Medulla oblongata (tissue), 1 donor: ENCODE measurements at regions not wholly inside any gene's neighbourhood (a gene's known extent, or its start where the extent isn't known, plus 50 kb on each side); places are given as distances from the start of the nearest gene placed in this dataset.
A peak's percentile ranks its signal among the peaks of the same experiment; 100 is the strongest.

ENCODE experiments used
- DNase-seq: peaks from one replicate; pipeline ENCODE4 v3.0.0-alpha.2; 2015; ENCODE audit errors: extremely low spot score

DNA sequence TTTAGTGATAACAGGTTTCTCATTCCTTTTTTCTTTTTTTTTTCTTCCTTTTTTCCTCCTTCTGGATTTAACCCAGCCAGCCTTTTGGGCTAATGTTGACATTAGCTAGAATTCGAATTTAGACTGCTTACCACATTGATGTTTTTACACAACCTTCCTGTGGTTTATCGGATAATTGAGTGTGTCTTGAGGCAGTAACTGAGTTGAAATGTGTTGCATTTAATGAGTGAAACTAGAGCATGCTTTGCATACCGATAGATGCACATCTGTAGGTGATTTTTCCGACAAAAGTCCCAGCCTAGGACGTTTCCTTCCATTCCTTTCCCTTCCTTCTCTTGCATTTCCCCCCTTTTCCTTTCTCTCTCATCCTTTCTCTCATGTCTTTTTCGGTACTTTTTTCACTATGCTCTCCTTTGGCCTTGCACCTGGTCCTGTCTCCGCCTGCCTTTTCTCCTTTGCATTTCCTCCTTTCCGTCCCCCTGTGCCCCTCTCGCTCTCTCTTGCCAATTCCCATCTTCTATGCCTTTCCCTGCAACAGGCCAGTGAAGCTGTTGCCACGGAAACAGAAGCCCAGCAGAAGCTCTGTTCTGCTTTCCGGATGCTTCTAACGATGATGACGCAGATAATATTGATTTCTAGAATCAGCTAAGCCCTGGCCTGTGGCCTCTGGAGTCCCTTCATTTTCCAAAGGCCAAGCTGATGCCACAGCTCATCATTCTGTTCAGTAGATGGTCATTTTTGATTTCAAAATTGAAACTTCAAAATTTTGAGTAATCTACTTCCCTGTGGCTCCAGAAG is 76.1 kb downstream of the SLC25A47 start:
- no peak for DNase-seq

DNA sequence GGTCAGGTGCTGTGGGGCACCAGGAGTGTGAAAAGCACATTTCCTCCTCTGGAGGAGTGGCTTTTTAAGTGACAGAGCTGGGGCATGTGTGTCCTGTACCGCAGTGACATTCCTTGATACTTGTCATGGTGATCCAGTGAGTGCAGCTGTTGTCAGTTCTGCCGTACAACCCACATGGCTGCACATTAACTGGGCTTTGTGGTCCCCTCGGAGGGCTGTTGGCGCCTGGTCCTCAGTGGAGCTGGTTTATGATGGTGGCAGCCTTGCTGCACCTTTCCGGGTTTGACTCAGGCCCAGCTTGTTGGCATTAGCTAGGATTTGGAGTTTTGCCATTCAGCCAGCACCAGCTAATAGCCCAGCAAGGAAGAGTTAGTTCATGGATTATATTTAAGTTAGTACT is 77.0 kb downstream of the SLC25A47 start:
- no peak for DNase-seq

DNA sequence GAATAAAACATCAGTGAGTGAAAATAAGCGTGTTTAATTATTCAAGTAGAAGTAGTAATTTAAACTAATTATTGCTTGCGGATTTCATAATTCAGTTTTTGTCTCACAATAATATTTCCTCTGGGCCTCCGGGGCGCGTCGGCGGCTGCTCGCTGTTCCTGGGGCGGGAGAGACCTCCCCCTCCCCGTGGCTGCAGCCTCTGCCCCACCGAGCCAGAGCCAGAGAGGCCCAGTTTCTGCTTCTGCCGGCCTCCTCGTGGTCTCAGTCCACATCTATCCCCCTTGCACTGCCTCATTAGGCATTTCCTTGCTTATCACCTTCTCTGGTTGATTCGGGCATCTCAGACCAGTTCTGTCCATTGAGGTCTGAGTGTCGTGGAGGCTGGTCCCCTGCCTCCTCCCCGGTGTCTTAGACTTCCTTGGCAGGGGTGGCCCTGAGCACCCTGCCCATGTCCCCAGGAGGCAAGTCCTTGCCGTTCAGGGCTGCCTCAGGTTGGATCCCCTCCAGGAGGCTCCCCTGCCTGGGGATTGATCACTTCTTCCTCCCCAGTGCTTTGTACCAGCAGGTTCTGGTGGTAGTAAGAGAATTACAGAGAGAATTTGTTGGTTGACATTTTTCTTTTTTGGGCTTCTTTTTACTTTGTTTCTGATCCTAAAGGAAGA is 78.0 kb downstream of the SLC25A47 start:
- DNase-seq, result no peak

DNA sequence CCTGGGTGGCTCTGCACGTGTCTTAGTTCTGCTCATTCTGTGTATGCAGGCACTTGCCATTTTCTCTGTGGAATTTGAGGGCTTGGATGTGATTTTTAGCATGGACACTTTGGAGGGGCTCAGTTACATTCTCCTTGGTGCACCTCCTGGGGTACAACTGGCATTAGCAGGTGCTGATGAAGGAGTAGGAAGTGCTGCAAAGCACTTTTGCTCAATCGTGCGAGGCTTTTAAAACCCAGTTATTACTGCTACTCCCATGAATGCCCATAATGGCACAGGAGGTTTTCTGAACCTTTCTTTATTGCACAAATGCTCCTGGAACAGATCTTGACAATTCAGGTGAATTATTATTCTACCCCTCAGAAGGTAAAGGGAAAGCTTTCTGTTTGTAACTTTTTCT is 78.7 kb downstream of the SLC25A47 start:
- no peak for DNase-seq

DNA sequence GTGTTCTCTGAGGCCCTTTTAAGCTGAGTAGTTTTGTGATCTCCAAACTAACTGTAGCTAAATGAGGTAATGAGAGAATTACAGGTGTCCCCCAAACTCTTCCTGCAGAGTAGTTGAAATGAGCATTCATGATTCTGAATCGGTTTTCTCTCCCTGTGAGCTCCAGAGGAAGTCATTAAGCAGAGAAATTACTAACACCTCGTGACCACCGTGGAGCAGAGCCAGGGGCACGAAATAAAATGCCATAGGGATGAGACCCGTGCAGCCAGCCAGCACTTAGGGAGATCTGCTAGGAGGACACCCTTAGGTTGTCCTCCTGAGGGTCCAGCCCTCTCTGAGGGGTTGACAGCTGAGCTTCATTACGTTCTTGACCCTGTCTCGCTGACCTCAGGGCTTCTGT is 79.5 kb downstream of the SLC25A47 start:
- DNase-seq, result no peak

DNA sequence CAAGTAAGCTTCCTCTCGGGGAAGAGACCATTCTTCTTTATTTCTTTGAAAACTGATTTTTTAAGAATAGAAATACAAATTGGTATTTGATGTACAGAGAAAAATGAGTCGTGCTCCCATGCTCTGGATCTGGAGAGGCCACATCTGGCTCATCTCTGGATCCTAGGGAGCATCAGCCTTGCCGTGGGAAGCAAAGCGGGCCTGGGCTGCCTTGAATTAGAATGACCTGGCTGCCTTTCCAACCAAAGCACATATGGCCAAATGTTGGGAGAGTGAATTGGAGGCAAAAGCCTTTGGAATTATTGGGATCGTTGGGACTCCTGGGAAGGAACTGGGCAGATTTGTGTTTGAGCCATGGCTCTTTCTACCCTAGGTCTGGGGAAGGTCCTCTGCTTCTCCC is 80.0 kb downstream of the SLC25A47 start:
- DNase-seq, result no peak

DNA sequence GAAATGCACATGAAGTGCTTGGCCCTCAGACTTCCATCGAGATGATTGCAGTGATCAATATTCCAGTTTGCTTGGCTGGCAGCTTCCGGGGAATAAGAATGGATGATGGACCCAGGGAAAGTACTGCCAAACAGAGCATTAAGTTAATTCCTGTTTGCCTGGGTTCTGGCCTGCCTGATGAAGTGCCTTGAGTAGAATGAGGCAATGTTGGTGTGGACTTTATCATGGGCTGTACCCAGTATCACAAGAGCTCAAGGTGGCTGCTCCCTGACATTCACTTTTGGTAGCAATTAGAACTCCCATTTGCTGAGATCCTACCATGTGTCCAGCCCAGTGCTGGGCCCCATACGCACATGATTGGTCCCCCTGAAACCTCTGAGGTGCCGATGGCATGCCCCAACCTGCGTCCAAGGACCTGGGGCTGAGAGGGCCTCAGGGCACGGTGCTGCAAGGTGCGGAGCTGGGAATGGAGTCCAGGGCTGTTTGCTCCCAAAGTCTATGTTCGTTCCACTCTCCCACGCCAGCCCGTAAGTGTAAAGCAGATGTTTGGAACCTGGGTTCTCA is 80.7 kb downstream of the SLC25A47 start:
- no peak for DNase-seq

DNA sequence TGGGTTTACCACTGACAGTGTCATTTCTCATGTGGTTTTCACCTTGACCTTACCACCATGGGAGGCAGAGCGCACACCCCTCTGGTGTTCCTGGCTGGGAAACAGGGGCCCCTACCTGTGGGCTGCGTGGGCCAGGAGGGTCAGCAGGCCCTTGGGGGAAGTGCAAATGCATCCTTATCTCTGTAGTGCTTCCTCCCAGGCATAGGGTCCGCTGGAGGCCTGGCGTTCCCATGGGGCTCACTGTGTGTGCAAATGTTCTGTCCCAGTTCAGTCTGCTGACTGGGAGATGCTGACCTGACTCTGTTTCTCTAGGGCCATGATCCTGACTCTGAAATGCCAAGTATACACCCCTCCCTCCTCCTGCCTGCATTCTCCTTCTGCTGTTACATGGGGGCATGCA is 81.3 kb downstream of the SLC25A47 start:
- DNase-seq, result no peak

DNA sequence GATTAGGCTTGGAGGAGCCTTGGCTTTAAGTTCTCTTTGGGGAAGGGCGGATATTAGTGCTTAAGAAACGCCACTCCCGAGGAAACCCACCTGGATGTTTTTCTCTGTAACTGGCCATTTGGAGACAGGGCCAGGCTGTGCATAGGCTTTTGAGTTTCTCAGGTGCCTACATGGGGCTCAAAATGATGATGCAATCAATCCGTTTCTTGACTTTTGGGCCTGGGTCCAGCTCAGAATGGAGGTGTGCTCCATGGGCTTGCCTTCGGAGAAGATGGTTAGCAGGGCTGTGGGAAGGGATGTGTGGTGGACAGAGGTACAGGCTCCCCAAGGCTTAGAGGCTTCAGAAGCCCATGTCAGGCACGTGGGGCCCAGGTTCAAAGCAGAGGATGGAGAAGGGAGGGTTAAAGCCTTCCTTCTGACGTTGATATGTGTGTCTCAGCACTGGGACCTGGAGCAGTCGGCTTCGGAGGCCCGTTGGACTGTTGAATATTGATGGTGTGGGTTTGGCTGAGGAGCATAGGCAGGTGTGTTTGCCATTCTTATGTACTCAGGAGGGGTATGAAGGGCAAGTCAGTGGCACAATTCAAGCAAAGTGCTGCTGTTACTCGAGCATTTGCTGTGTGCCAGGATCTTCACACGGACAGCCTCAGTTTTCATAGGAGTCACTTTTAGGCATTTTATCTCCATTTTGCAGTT is 82.8 kb downstream of the SLC25A47 start:
- no peak for DNase-seq

DNA sequence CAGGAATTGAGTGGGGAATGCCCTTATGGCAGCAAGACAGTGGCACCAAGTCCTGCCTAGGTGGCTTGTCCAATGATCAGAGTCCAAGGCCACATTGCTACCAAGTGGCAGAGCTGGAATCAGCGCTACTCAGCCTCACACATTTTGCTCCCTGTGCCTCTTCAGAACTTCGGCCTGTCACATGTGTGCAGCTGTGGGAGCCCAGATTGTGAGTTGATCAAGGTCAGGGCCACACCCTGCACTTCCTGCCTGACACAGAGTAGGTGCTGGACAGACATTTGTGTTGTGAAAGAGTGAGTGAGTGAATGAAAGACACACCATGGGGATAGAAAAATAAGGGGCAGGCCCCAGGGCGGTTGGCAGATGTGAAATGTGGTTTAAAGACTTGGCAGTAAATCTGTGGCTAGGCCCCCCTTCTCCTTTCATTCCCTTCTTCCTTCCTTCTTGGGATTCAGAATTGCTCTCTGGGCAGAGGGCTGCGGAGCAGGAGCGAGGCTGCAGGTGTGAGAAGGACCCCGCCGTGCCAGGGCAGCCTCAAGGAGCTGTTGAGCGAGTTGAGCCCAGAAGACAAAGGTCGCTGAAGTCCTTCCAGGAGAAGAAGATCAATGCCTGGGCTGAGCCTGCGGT is 83.5 kb downstream of the SLC25A47 start:
- no peak for DNase-seq

DNA sequence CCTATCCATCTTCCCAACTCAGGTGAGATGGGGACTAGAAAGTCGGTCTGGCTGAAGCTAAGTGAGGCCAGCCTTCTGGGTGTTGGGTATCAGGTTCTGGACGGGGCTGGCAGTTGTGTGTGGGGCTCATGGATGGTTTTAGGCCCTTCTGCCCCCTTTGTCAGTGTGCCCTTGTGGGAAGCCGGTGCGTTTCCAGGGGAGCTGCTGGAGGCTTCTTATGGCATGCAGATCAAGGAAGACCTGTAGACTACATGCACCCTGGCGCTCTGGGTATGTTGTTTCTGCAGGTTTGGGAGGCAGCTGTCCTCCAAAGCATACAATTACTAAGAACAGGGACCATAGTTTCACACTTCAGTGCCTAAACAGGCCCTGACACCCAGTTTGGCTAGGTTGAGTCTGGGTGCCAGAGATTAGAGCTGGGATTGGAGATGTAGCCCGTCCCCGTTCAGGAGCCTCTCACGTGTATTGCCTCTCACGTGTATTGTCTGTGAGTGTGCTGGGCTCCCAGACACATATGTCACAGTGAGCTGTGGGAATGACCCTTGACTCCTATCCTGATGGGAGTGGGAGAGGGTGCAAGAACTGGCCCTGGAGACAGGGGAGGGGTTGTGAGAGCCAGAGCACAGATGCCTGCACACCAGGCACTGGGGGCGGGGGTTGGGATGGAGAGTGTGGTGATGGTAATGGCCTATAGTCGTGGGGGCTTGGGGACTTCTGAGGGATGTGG is 84.4 kb downstream of the SLC25A47 start:
- no peak for DNase-seq

DNA sequence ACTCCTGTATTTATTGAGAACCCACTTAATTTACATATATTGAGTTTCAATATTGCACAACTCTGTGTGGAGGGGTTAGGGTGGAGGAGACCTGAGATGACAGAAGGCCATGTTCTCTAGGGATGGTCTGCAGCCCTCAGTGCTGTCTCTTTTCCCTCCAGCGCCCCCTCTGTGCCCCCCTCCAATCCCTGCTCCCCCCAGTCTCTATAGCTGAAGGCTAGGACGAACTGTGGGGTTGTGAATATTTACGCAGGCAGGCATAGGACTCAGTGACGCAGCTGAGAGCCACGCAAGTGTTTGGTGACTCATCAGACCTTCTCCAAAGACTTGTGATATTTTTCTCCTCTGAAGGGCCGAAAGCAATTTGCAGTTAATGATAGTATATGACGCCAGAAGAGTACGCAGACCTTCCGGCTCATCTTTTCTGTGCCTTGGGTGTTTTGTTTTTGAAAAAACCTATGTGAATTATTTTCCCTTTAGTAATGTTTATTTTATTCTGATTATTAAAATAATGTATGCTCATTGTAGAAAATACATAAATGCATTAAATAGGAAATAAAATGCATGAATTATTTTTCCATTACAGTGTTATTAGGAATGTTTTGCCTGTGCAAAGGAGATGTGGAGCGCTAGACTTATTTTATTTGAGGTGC is 85.3 kb downstream of the SLC25A47 start:
- DNase-seq, result no peak

DNA sequence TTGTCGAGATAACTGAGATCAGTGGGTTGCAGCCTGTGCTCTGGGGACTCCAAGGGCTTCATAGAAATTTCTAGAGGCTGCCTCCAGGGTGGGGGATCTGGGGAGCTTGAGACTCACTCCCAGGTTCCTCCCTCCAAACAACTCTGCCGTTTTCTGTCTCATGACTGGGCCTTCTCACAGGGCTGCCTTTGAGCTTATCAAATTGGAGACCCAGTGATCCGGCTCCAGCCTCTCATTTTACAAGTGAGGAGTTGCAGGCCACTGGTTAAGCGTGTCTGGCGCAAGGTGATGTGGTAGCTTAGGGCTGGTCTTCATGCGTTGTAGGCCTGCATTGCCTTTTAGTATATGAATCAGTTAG is 85.8 kb downstream of the SLC25A47 start:
- no peak for DNase-seq

DNA sequence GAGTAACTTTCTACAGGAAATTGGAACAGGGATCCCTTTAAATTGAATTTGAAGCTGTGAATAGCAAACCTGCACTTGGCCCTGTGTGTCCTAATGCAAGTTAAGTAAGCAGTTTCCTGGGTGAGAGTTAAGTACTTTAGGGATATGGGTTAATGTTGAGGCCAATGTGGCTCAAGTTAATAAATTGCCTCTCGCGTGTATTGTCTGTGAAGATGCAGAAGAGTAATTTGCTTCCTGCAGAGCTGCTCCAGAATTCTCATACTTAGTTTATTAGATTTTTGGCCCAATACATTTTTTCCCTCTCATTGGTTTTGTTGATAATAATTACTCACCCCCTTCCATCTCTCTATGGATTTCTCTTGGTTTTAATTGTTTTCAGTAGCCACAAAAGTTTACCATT is 86.5 kb downstream of the SLC25A47 start:
- no peak for DNase-seq

DNA sequence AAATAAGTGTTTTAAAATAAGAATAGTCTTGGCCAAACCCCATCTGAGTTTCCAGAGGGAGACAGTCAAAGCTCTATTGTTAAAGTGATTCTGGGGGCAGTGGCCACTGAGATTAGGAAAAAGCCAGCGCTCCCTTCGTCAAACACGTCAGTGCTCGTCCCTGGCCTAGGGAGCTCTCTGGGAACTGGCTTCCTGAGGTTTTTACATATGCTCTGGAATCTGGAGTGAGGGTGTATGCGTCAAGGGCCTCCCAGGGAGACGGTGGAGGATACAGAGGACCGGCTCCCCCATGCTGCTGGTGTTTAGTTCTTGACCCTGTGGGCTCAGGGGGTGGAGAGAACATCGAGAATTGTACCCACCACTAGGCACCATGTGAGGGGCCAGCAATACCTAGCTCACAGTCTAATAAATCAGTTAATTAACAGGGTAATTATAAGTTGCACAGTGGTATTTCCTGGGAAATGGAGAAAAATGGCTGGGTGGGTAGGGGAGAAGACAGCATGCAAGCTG is 87.0 kb downstream of the SLC25A47 start:
- no peak for DNase-seq

DNA sequence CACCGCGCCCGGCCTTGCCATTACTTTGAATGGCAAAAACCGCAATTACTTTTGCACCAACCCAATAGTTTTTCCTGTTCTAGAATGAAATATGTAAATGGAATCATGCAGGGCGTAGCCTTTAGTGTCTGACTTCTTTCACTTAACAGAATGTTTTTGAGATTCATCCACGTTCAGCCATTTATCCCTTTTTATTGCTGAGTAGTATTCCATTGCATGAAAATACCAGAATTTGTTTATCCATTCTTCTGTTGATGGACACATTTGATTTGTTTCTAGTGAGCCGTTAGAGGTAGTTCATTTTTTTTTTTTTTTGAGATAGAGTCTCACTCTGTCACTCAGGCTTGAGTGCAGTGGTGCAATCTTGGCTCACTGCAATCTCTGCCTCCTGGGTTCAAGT is 90.6 kb downstream of the SLC25A47 start:
- no peak for DNase-seq

DNA sequence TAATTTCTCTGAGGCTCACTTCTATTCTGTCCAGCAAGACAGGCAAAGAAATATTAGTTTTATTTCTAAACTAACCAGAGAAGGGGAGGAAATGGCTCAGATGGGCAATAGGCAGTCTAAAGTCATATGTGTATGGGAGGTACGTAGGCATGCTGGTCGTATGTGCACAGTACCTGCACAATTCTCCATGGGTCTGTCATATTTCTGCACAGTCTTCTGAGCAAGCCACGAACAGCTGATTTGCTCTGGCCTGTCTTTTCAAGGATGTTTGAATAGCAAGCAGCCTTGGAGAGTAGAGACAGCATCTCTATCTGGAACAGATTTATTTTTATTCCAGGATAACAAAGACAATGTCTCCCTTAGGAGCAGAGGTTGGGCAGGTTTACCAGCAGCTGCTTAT is 92.1 kb downstream of the SLC25A47 start:
- no peak for DNase-seq

DNA sequence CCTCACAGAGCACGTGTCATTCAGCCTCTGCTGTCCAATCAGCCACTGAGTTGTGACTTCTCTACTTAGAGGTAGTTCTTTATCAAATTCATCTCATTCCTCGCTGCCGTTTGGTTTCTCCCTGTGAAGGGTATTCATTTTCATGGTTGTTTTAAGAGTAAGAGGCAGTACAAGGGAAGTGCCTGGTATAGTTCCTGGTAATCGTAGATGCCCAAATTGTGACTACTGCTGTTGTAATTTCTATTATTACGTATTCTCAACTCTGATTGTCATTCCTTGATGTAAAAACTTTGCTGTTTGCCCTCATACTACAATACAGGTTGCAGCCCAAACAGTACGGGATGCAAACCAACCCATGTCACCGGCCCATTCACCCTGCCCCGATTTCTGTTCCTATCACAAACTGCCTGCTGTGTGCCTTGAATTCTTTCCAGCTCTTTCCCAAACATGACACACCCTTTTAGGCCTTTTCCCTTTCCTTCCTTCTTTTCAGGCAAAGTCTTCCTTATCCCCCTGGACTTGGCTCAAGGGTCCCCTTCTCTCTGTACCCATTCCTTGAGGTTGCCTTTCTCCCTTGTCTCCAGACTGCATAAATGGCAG is 93.0 kb downstream of the SLC25A47 start:
- DNase-seq, result no peak

DNA sequence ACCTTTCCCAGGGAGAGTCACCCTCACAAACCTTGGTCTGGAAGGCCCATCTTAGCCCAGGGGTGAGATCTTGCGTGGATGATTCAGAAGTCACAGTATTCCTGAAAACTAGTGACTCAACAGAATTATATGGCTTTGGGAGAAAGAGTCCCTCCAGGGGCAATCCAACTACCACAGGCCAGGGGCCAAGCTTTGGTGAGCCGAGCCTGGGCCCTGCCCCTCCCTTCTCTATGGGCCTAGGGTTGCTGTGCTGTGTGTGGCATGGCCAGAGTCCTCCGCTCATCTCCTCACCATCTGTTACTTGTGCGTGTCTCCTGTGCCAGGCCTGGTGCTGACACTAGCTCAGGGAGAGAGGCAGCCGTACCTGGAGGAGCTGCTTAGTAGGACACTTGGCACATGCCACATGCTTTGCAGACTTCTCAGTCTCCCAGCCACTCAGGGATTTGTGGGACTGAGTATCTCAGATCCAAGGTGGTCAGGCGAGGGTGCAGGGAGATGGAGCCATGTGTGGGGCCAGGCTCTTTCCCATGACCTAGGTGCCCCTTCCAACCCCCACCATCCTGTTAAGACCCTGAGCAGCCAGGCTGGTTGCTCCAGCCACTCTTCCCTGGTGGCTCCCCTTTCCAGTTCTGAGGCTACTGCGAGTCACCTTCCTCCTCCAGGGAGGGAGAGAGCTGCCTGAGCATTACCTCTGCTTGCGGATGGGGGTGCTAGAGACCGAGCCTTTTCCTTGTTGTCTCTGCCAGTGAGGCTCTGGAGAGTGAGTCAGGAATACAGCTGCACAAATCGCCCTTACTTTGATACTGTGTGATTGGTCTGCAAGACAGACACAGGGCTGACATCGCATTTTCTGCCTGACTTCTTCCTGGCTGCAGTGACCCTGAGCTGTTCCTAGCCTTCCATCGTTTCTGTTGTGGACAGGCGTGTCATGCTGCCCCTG is 94.1 kb downstream of the SLC25A47 start:
- peak; percentile 76 for DNase-seq
